ENCODE measurements at regions not wholly inside any gene's neighbourhood (a gene's known extent, or its start where the extent isn't known, plus 50 kb on each side); places are given as distances from the start of the nearest gene placed in this dataset.

GRCh38 chr1:191255354-191256054 lies 777.8 kb upstream of the BRINP3 start:
- H3K36me3 ChIP-seq (ENCODE audit: control insufficient read depth in 4 of 4, insufficient read depth in 4 of 4, low read length in 3 of 4), result no peaks in the 10 kb centered on the region
- ChIA-PET POLR2A (no interaction called here), CTCF (no interaction called here)
- no peaks in the 10 kb centered on the region for H3K27me3 ChIP-seq (replicated peaks in 2 of 5; ENCODE audit: control insufficient read depth in 4 of 5, insufficient read depth in 5 of 5, low read length in 4 of 5)
- no peak for DNase-seq
- peaks cover 0 to 5% (median 0%) of the 10 kb centered on the region in 4 experiments for H3K4me1 ChIP-seq (ENCODE audit: control extremely low read depth in 1 of 4, control insufficient read depth in 4 of 4, insufficient read depth in 4 of 4, low read length in 3 of 4)
- no peak overlapping the region for H3K27ac ChIP-seq (ENCODE audit: insufficient read depth in 1 of 2, low read depth in 1 of 2, low read length in 2 of 2, poor library complexity in 1 of 2, severe bottlenecking in 2 of 2)
- WGBS (ENCODE audit: insufficient coverage), result 100% methylated on average over 2 of the region's 3 CpGs
- no peak overlapping the region for H3K4me3 ChIP-seq (ENCODE audit: control insufficient read depth in 1 of 7, extremely low read depth in 1 of 7, insufficient read depth in 4 of 7, low read depth in 2 of 7, low read length in 6 of 7)
- H3K9me3 ChIP-seq (ENCODE audit: control extremely low read depth in 1 of 5, control insufficient read depth in 4 of 5, insufficient read depth in 2 of 5, low read depth in 1 of 5, low read length in 4 of 5), result peaks cover 0 to 9% (median 2%) of the 10 kb centered on the region in 5 experiments

- no peaks in the 10 kb centered on the region for H3K27me3 ChIP-seq (replicated peaks in 2 of 5; ENCODE audit: control insufficient read depth in 4 of 5, insufficient read depth in 5 of 5, low read length in 4 of 5)
- peaks cover 0 to 11% (median 0%) of the 10 kb centered on the region in 4 experiments for H3K4me1 ChIP-seq (ENCODE audit: control extremely low read depth in 1 of 4, control insufficient read depth in 4 of 4, insufficient read depth in 4 of 4, low read length in 3 of 4)
- no peak for DNase-seq
- WGBS (ENCODE audit: insufficient coverage), result no CpG with 5 or more reads among the region's 1 CpG
- H3K36me3 ChIP-seq (ENCODE audit: control insufficient read depth in 4 of 4, insufficient read depth in 4 of 4, low read length in 3 of 4), result no peaks in the 10 kb centered on the region
- no peak overlapping the region for H3K27ac ChIP-seq (ENCODE audit: insufficient read depth in 1 of 2, low read depth in 1 of 2, low read length in 2 of 2, poor library complexity in 1 of 2, severe bottlenecking in 2 of 2)
- peaks cover 0 to 9% (median 2%) of the 10 kb centered on the region in 5 experiments for H3K9me3 ChIP-seq (ENCODE audit: control extremely low read depth in 1 of 5, control insufficient read depth in 4 of 5, insufficient read depth in 2 of 5, low read depth in 1 of 5, low read length in 4 of 5)
- CTCF ChIA-PET, result no interaction called here
- POLR2A ChIA-PET, result no interaction called here
- H3K4me3 ChIP-seq (ENCODE audit: control insufficient read depth in 1 of 7, extremely low read depth in 1 of 7, insufficient read depth in 4 of 7, low read depth in 2 of 7, low read length in 6 of 7), result no peak overlapping the region
These were observed 779.3 kb upstream of the BRINP3 start for GRCh38 chr1:191256917-191257316.

GRCh38 chr1:191260056-191260455 lies 782.4 kb upstream of the BRINP3 start:
- no peak overlapping the region for H3K4me3 ChIP-seq (ENCODE audit: control insufficient read depth in 1 of 7, extremely low read depth in 1 of 7, insufficient read depth in 4 of 7, low read depth in 2 of 7, low read length in 6 of 7)
- no peaks in the 10 kb centered on the region for H3K27me3 ChIP-seq (replicated peaks in 2 of 5; ENCODE audit: control insufficient read depth in 4 of 5, insufficient read depth in 5 of 5, low read length in 4 of 5)
- DNase-seq, result peak; percentile 0 to 73 (median 40)
- POLR2A ChIA-PET, result no interaction called here
- no peaks in the 10 kb centered on the region for H3K36me3 ChIP-seq (ENCODE audit: control insufficient read depth in 4 of 4, insufficient read depth in 4 of 4, low read length in 3 of 4)
- peaks cover 0 to 11% (median 0%) of the 10 kb centered on the region in 4 experiments for H3K4me1 ChIP-seq (ENCODE audit: control extremely low read depth in 1 of 4, control insufficient read depth in 4 of 4, insufficient read depth in 4 of 4, low read length in 3 of 4)
- CTCF ChIA-PET, result no interaction called here
- WGBS (ENCODE audit: insufficient coverage), result no CpG with 5 or more reads among the region's 1 CpG
- H3K9me3 ChIP-seq (ENCODE audit: control extremely low read depth in 1 of 5, control insufficient read depth in 4 of 5, insufficient read depth in 2 of 5, low read depth in 1 of 5, low read length in 4 of 5), result peaks cover 0 to 6% (median 2%) of the 10 kb centered on the region in 5 experiments
- H3K27ac ChIP-seq (ENCODE audit: insufficient read depth in 1 of 2, low read depth in 1 of 2, low read length in 2 of 2, poor library complexity in 1 of 2, severe bottlenecking in 2 of 2), result peak overlapping the region in 1 of 2 experiments; percentile 17

GRCh38 chr1:191261111-191261510 lies 783.4 kb upstream of the BRINP3 start:
- peaks cover 0 to 2% (median 0%) of the 10 kb centered on the region in 5 experiments for H3K9me3 ChIP-seq (ENCODE audit: control extremely low read depth in 1 of 5, control insufficient read depth in 4 of 5, insufficient read depth in 2 of 5, low read depth in 1 of 5, low read length in 4 of 5)
- no peaks in the 10 kb centered on the region for H3K36me3 ChIP-seq (ENCODE audit: control insufficient read depth in 4 of 4, insufficient read depth in 4 of 4, low read length in 3 of 4)
- CTCF ChIA-PET, result no interaction called here
- H3K4me1 ChIP-seq (ENCODE audit: control extremely low read depth in 1 of 4, control insufficient read depth in 4 of 4, insufficient read depth in 4 of 4, low read length in 3 of 4), result peaks cover 0 to 11% (median 0%) of the 10 kb centered on the region in 4 experiments
- no peaks in the 10 kb centered on the region for H3K27me3 ChIP-seq (replicated peaks in 2 of 5; ENCODE audit: control insufficient read depth in 4 of 5, insufficient read depth in 5 of 5, low read length in 4 of 5)
- H3K27ac ChIP-seq (ENCODE audit: insufficient read depth in 1 of 2, low read depth in 1 of 2, low read length in 2 of 2, poor library complexity in 1 of 2, severe bottlenecking in 2 of 2), result no peak overlapping the region
- 83% methylated on average over 1 of the region's 4 CpGs for WGBS (ENCODE audit: insufficient coverage)
- DNase-seq, result peak in 2 of 3 donors; percentile 9 to 18
- H3K4me3 ChIP-seq (ENCODE audit: control insufficient read depth in 1 of 7, extremely low read depth in 1 of 7, insufficient read depth in 4 of 7, low read depth in 2 of 7, low read length in 6 of 7), result no peak overlapping the region
- POLR2A ChIA-PET, result no interaction called here

- Histone ChIP-seq H3K4me1 (ENCODE audit: control extremely low read depth in 1 of 4, control insufficient read depth in 4 of 4, insufficient read depth in 4 of 4, low read length in 3 of 4) (no peaks in the 10 kb centered on the region), H3K9me3 (ENCODE audit: control extremely low read depth in 1 of 5, control insufficient read depth in 4 of 5, insufficient read depth in 2 of 5, low read depth in 1 of 5, low read length in 4 of 5) (peaks cover 0 to 9% (median 3%) of the 10 kb centered on the region in 5 experiments), H3K27me3 (replicated peaks in 2 of 5; ENCODE audit: control insufficient read depth in 4 of 5, insufficient read depth in 5 of 5, low read length in 4 of 5) (no peaks in the 10 kb centered on the region), H3K36me3 (ENCODE audit: control insufficient read depth in 4 of 4, insufficient read depth in 4 of 4, low read length in 3 of 4) (no peaks in the 10 kb centered on the region), H3K4me3 (ENCODE audit: control insufficient read depth in 1 of 7, extremely low read depth in 1 of 7, insufficient read depth in 4 of 7, low read depth in 2 of 7, low read length in 6 of 7) (no peak overlapping the region), H3K27ac (ENCODE audit: insufficient read depth in 1 of 2, low read depth in 1 of 2, low read length in 2 of 2, poor library complexity in 1 of 2, severe bottlenecking in 2 of 2) (no peak overlapping the region)
- WGBS (ENCODE audit: insufficient coverage), result 100% methylated on average over 1 of the region's 2 CpGs
- ChIA-PET POLR2A (interaction anchor here (0.6 kb wide), 1 partner anchor 257 kb away, joined by 4 read pairs; no protein-coding TSS in a partner anchor), CTCF (no interaction called here)
- DNase-seq, result no peak
These were observed 801.7 kb upstream of the BRINP3 start for GRCh38 chr1:191279266-191279800.

GRCh38 chr1:191284175-191284574 lies 806.5 kb upstream of the BRINP3 start:
- POLR2A ChIA-PET, result no interaction called here
- peaks cover 0 to 9% (median 3%) of the 10 kb centered on the region in 5 experiments for H3K9me3 ChIP-seq (ENCODE audit: control extremely low read depth in 1 of 5, control insufficient read depth in 4 of 5, insufficient read depth in 2 of 5, low read depth in 1 of 5, low read length in 4 of 5)
- H3K27ac ChIP-seq (ENCODE audit: insufficient read depth in 1 of 2, low read depth in 1 of 2, low read length in 2 of 2, poor library complexity in 1 of 2, severe bottlenecking in 2 of 2), result no peak overlapping the region
- DNase-seq, result peak in 1 of 3 donors; percentile 4
- CTCF ChIA-PET, result no interaction called here
- H3K4me3 ChIP-seq (ENCODE audit: control insufficient read depth in 1 of 7, extremely low read depth in 1 of 7, insufficient read depth in 4 of 7, low read depth in 2 of 7, low read length in 6 of 7), result no peak overlapping the region
- H3K27me3 ChIP-seq (replicated peaks in 2 of 5; ENCODE audit: control insufficient read depth in 4 of 5, insufficient read depth in 5 of 5, low read length in 4 of 5), result no peaks in the 10 kb centered on the region
- H3K4me1 ChIP-seq (ENCODE audit: control extremely low read depth in 1 of 4, control insufficient read depth in 4 of 4, insufficient read depth in 4 of 4, low read length in 3 of 4), result no peaks in the 10 kb centered on the region
- no peaks in the 10 kb centered on the region for H3K36me3 ChIP-seq (ENCODE audit: control insufficient read depth in 4 of 4, insufficient read depth in 4 of 4, low read length in 3 of 4)

GRCh38 chr1:191290441-191290840 lies 812.8 kb upstream of the BRINP3 start:
- ChIA-PET POLR2A (no interaction called here), CTCF (no interaction called here)
- H3K27me3 ChIP-seq (replicated peaks in 2 of 5; ENCODE audit: control insufficient read depth in 4 of 5, insufficient read depth in 5 of 5, low read length in 4 of 5), result no peaks in the 10 kb centered on the region
- no peaks in the 10 kb centered on the region for H3K4me1 ChIP-seq (ENCODE audit: control extremely low read depth in 1 of 4, control insufficient read depth in 4 of 4, insufficient read depth in 4 of 4, low read length in 3 of 4)
- H3K27ac ChIP-seq (ENCODE audit: insufficient read depth in 1 of 2, low read depth in 1 of 2, low read length in 2 of 2, poor library complexity in 1 of 2, severe bottlenecking in 2 of 2), result no peak overlapping the region
- no peak overlapping the region for H3K4me3 ChIP-seq (ENCODE audit: control insufficient read depth in 1 of 7, extremely low read depth in 1 of 7, insufficient read depth in 4 of 7, low read depth in 2 of 7, low read length in 6 of 7)
- no peak for DNase-seq
- peaks cover 0 to 1% (median 0%) of the 10 kb centered on the region in 5 experiments for H3K9me3 ChIP-seq (ENCODE audit: control extremely low read depth in 1 of 5, control insufficient read depth in 4 of 5, insufficient read depth in 2 of 5, low read depth in 1 of 5, low read length in 4 of 5)
- no peaks in the 10 kb centered on the region for H3K36me3 ChIP-seq (ENCODE audit: control insufficient read depth in 4 of 4, insufficient read depth in 4 of 4, low read length in 3 of 4)
- 83% methylated on average over 3 of the region's 4 CpGs for WGBS (ENCODE audit: insufficient coverage)
